GM23248 (cell line): ENCODE measurements at regions not wholly inside any gene's neighbourhood (a gene's known extent, or its start where the extent isn't known, plus 50 kb on each side); places are given as distances from the start of the nearest gene placed in this dataset.
"Not testable (repeated sequence)": the region's sequence is repeated elsewhere in the genome, so short reads cannot be mapped to it uniquely, and the experiment has no call there.

Experiments
- DNase-seq: peaks from one replicate; pipeline ENCODE4 v3.0.0-alpha.2; 2015
- H2AFZ ChIP-seq: fragments of 200-600 bp; sonication (generic); 2 replicates; pipeline ENCODE4 v1.6.1; 2016; ENCODE audit warnings: antibody characterized with exemption
- H3F3A ChIP-seq: fragments of 200-600 bp; sonication (generic); 2 replicates; pipeline ENCODE4 v1.6.1; 2016; ENCODE audit warnings: mild to moderate bottlenecking, antibody characterized with exemption, mixed run types; ENCODE audit not compliant: insufficient read depth
- H3K27ac ChIP-seq: fragments of 200-600 bp; sonication (generic); 2 replicates; pipeline ENCODE4 v1.5.1; 2016; ENCODE audit warnings: mild to moderate bottlenecking
- H3K27me3 ChIP-seq: fragments of 200-600 bp; sonication (generic); replicated peaks from 2 replicates; pipeline ENCODE4 v1.6.1; 2016; ENCODE audit warnings: mild to moderate bottlenecking; ENCODE audit not compliant: insufficient read depth
- H3K36me3 ChIP-seq: fragments of 200-600 bp; sonication (generic); 2 replicates; pipeline ENCODE4 v1.6.1; 2016; ENCODE audit warnings: low read depth, mild to moderate bottlenecking
- H3K4me1 ChIP-seq: fragments of 200-600 bp; sonication (generic); 2 replicates; pipeline ENCODE4 v1.6.1; 2016; ENCODE audit warnings: mild to moderate bottlenecking; ENCODE audit not compliant: insufficient read depth
- H3K4me2 ChIP-seq: fragments of 200-600 bp; sonication (generic); one replicate; pipeline ENCODE4 v1.6.1; 2016; ENCODE audit warnings: mild to moderate bottlenecking; ENCODE audit not compliant: unreplicated experiment
- H3K4me3 ChIP-seq: fragments of 200-600 bp; sonication (generic); 2 replicates; pipeline ENCODE4 v1.5.1; 2016; ENCODE audit warnings: mild to moderate bottlenecking
- H3K79me2 ChIP-seq: fragments of 200-600 bp; sonication (generic); 2 replicates; pipeline ENCODE4 v1.6.1; 2016; ENCODE audit warnings: mild to moderate bottlenecking; ENCODE audit not compliant: insufficient read depth
- H3K9ac ChIP-seq: fragments of 200-600 bp; sonication (generic); 2 replicates; pipeline ENCODE4 v1.6.1; 2016; ENCODE audit warnings: mild to moderate bottlenecking
- H3K9me2 ChIP-seq: fragments of 200-600 bp; sonication (generic); 2 replicates; pipeline ENCODE4 v1.6.1; 2016; ENCODE audit warnings: mixed run types, mild to moderate bottlenecking, moderate library complexity; ENCODE audit not compliant: insufficient read depth
- H3K9me3 ChIP-seq: fragments of 200-600 bp; sonication (generic); one replicate; pipeline ENCODE4 v1.6.1; 2017; ENCODE audit warnings: low read depth
- H4K20me1 ChIP-seq: fragments of 200-600 bp; sonication (generic); 2 replicates; pipeline ENCODE4 v1.6.0; 2016; ENCODE audit not compliant: insufficient read depth
- EZH2 ChIP-seq: fragments of 200-600 bp; sonication (generic); IDR thresholded peaks from 2 replicates; pipeline ENCODE4 v1.6.1; 2018; ENCODE audit warnings: antibody characterized with exemption, mild to moderate bottlenecking; ENCODE audit not compliant: insufficient read depth, poor library complexity, severe bottlenecking
- EZH2phosphoT487 ChIP-seq: fragments of 200-600 bp; sonication (generic); IDR thresholded peaks from 2 replicates; pipeline ENCODE4 v1.6.1; 2018; ENCODE audit warnings: antibody characterized with exemption, moderate library complexity, mild to moderate bottlenecking, low read depth; ENCODE audit not compliant: insufficient read depth
- WGBS, 2 experiments: methylation state at CpG; one replicate each; pipeline ENCODE4 v1.1.6; 2015 to 2017; ENCODE audit warnings: low lambda C conversion rate in 2 of 2, low coverage in 1 of 2; ENCODE audit errors: missing lambda C conversion rate in 2 of 2; 5-methylcytosine and 5-hydroxymethylcytosine counted together
- in situ Hi-C: fragments of 300-500 bp; cut with MboI; formaldehyde crosslinking; loops from 2 replicates; pipeline ENCODE4 v1.15.0; 2020

DNA sequence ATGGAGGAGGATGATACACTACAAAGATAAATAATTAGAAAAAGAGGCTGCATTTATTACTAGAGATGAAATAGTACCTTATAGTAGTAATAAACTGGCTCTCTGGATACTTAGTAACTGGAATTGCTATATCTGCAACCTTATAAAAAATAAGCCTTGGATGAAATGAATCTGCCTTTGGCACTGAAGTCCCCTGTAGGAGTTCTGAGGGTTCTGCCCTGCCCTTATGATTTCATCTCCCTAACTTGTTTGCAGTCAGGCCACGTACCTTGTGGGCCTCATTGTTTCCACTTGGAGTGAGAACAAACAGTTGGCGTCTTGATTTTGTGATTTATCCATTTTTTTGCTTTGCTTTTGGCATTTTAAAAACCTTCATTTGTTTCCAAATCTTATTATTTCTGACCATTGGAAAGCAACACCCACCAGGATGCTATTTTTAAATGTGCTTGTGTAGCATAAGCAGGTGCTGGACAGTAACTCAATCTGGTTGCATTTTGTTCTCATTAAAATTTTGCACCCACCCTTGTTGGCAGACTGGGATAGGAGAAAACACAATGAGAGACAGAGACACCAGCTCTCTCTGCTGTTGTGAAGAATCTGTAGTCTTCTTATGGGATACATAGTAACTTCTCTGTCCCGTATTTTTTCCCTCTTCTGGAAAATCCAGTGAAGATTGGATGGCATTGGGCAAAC lies 518.9 kb upstream of the SGCD start:
- 4 to 14% methylated on average over 3 of the region's 3 CpGs for WGBS, 2 experiments
- H3K4me1 ChIP-seq: no peaks in the 10 kb centered on the region
- DNase-seq: no peak
- TF ChIP-seq EZH2 (no peak), EZH2phosphoT487 (no peak)
- H3K9me3 ChIP-seq: no peaks in the 10 kb centered on the region
- no peaks in the 10 kb centered on the region for H3F3A ChIP-seq
- no peak overlapping the region for H3K9ac ChIP-seq
- H3K27ac ChIP-seq: no peak overlapping the region
- H4K20me1 ChIP-seq: no peaks in the 10 kb centered on the region
- H3K4me3 ChIP-seq: no peak overlapping the region
- H3K36me3 ChIP-seq: no peaks in the 10 kb centered on the region
- H3K79me2 ChIP-seq: no peaks in the 10 kb centered on the region
- H3K9me2 ChIP-seq: no peaks in the 10 kb centered on the region
- H3K27me3 ChIP-seq: no peaks in the 10 kb centered on the region; the same call in 1 of the 2 replicates
- in situ Hi-C loops: no loop called here
- no peak overlapping the region for H3K4me2 ChIP-seq
- no peak overlapping the region for H2AFZ ChIP-seq

DNA sequence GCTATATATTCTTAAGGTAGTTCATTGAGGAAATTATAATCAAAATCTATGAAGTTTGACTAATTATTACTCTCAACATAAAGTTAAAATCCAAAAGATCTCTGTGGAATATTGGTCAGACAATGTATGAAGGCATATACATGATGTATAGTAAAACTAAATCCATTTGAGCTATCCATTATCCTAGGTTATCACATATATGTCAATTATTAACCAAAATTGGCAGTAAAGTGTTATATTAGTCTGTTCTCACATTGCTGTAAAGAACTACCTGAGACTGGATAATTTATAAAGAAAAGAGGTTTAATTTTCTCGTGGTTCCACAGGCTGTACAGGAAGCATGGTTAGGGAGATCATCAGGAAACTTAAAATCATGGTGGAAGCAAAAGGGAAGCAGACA lies 511.7 kb upstream of the SGCD start:
- H3F3A ChIP-seq: no peaks in the 10 kb centered on the region
- in situ Hi-C loops: no loop called here
- no peaks in the 10 kb centered on the region for H3K79me2 ChIP-seq
- 0 to 10% methylated on average over 1 of the region's 1 CpG for WGBS, 2 experiments
- H3K9me3 ChIP-seq: no peaks in the 10 kb centered on the region
- no peak overlapping the region for H3K4me2 ChIP-seq
- H3K27ac ChIP-seq: no peak overlapping the region
- H2AFZ ChIP-seq: no peak overlapping the region
- TF ChIP-seq EZH2phosphoT487: no peak
- TF ChIP-seq EZH2: no peak
- no peak overlapping the region for H3K4me3 ChIP-seq
- H3K36me3 ChIP-seq: no peaks in the 10 kb centered on the region
- no peaks in the 10 kb centered on the region for H3K4me1 ChIP-seq
- no peaks in the 10 kb centered on the region for H3K27me3 ChIP-seq
- no peaks in the 10 kb centered on the region for H4K20me1 ChIP-seq
- no peak for DNase-seq
- H3K9me2 ChIP-seq: no peaks in the 10 kb centered on the region
- no peak overlapping the region for H3K9ac ChIP-seq

DNA sequence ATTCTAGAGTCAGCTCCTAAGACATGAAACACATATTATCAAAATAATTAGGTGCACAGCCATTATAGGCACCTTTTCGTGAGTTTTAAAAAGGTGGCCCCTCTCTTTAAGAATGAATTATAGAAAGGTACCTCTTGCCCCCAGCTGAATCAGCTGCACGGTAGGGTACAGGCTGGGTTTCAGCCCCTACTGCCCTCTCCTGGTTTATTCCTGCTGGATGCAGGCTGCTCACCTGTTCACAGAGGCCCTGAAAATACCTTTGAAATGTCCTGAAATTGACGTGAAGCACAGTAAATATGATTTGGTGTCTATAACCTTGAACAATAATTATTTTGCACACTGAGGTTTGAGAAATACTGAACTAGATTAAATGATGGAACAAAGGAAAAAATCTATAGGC lies 504.8 kb upstream of the SGCD start:
- Histone ChIP-seq H3K4me3 (no peak overlapping the region), H3K9me2 (no peaks in the 10 kb centered on the region), H3K9me3 (no peaks in the 10 kb centered on the region)

GRCh38 chr5:155826611-155827507 lies 500.1 kb upstream of the SGCD start:
- Histone ChIP-seq H3K9ac (no peak overlapping the region), H3K4me3 (no peak overlapping the region), H3K27ac (no peak overlapping the region), H3F3A (no peaks in the 10 kb centered on the region), H3K79me2 (no peaks in the 10 kb centered on the region), H3K27me3 (no peaks in the 10 kb centered on the region), H3K4me1 (no peaks in the 10 kb centered on the region), H4K20me1 (no peaks in the 10 kb centered on the region), H3K9me2 (no peaks in the 10 kb centered on the region), H3K9me3 (no peaks in the 10 kb centered on the region), H3K4me2 (no peak overlapping the region), H2AFZ (no peak overlapping the region), H3K36me3 (no peaks in the 10 kb centered on the region)
- TF ChIP-seq EZH2phosphoT487: no peak
- TF ChIP-seq EZH2: no peak
- in situ Hi-C loops: no loop called here
- 28 to 30% methylated on average over 3 of the region's 3 CpGs for WGBS, 2 experiments
- no peak for DNase-seq

More for the DNA sequence above, 504.8 kb upstream of the SGCD start:
- no peak overlapping the region for H3K9ac ChIP-seq
- 28 to 32% methylated on average over 3 of the region's 3 CpGs for WGBS, 2 experiments
- no peaks in the 10 kb centered on the region for H3K27me3 ChIP-seq
- TF ChIP-seq EZH2 (no peak), EZH2phosphoT487 (no peak)
- H2AFZ ChIP-seq: no peak overlapping the region
- DNase-seq: no peak
- no peak overlapping the region for H3K27ac ChIP-seq
- no peaks in the 10 kb centered on the region for H4K20me1 ChIP-seq
- no peaks in the 10 kb centered on the region for H3K36me3 ChIP-seq
- H3K4me2 ChIP-seq: no peak overlapping the region
- no peaks in the 10 kb centered on the region for H3K79me2 ChIP-seq
- H3K4me1 ChIP-seq: no peaks in the 10 kb centered on the region
- H3F3A ChIP-seq: no peaks in the 10 kb centered on the region
- in situ Hi-C loops: no loop called here

- H4K20me1 ChIP-seq, DNase-seq, H3K4me1 ChIP-seq, H3K4me2 ChIP-seq, H2AFZ ChIP-seq, H3K4me3 ChIP-seq, H3K9me2 ChIP-seq, H3K36me3 ChIP-seq, H3F3A ChIP-seq, H3K27ac ChIP-seq, in situ Hi-C loops, H3K9ac ChIP-seq, H3K79me2 ChIP-seq, H3K27me3 ChIP-seq, H3K9me3 ChIP-seq: not testable (repeated sequence)
- 40 to 42% methylated on average over 2 of the region's 2 CpGs for WGBS, 2 experiments
These were observed 499.5 kb upstream of the SGCD start for GRCh38 chr5:155827508-155827815.
